Esophagus (tissue), 2 donors: ENCODE measurements at regions not wholly inside any gene's neighbourhood (a gene's known extent, or its start where the extent isn't known, plus 50 kb on each side); places are given as distances from the start of the nearest gene placed in this dataset.
"Not testable (repeated sequence)": the region's sequence is repeated elsewhere in the genome, so short reads cannot be mapped to it uniquely, and the experiment has no call there.

Source experiments
- H3K27ac ChIP-seq, 2 donors: one replicate each; pipeline ENCODE4 v1.5.1; 2013; ENCODE audit warnings: low read depth in 2 of 2, mild to moderate bottlenecking in 2 of 2, inconsistent platforms in 1 of 2, low read length in 1 of 2, moderate library complexity in 1 of 2
- H3K27me3 ChIP-seq, 2 donors: one replicate each; pipeline ENCODE4 v1.6.1; 2013; ENCODE audit warnings: low read length in 2 of 2, control low read depth in 1 of 2, mild to moderate bottlenecking in 1 of 2; ENCODE audit not compliant: insufficient read depth in 2 of 2, control insufficient read depth in 1 of 2
- H3K36me3 ChIP-seq, 2 donors: one replicate each; pipeline ENCODE4 v1.6.1; 2013; ENCODE audit warnings: low read length in 1 of 2; ENCODE audit not compliant: control insufficient read depth in 2 of 2, insufficient read depth in 2 of 2
- H3K4me1 ChIP-seq, 2 donors: one replicate each; pipeline ENCODE4 v1.6.1; 2013; ENCODE audit warnings: low read length in 1 of 2; ENCODE audit not compliant: control insufficient read depth in 2 of 2, insufficient read depth in 2 of 2
- H3K4me3 ChIP-seq, 2 donors: one replicate each; pipeline ENCODE4 v1.5.1; 2013; ENCODE audit warnings: low read length in 2 of 2, mild to moderate bottlenecking in 2 of 2, low read depth in 1 of 2, moderate library complexity in 1 of 2
- H3K9me3 ChIP-seq, 2 donors: one replicate each; pipeline ENCODE4 v1.6.1; 2013; ENCODE audit warnings: mild to moderate bottlenecking in 2 of 2, low read depth in 1 of 2, low read length in 1 of 2, moderate library complexity in 1 of 2; ENCODE audit not compliant: control insufficient read depth in 2 of 2, insufficient read depth in 1 of 2
- WGBS, 2 donors: extraction: QIAGEN DNeasy Blood & Tissue Kit; methylation state at CpG; one replicate each; pipeline ENCODE4 v1.1.7; 2013; 5-methylcytosine and 5-hydroxymethylcytosine counted together
- donor health status: healthy with polysubstance abuse.
- donor health status: Bipolar disorder and iron deficiency.

- Histone ChIP-seq H3K4me1 (no peaks in the 10 kb centered on the region), H3K27ac (no peak overlapping the region), H3K9me3 (no peaks in the 10 kb centered on the region), H3K27me3 (no peaks in the 10 kb centered on the region), H3K4me3 (no peak overlapping the region), H3K36me3 (no peaks in the 10 kb centered on the region)
- 60 to 61% methylated on average over 14 of the region's 14 CpGs for WGBS, 2 donors
Measured at GRCh38 chr16:59527206-59527997, 793.3 kb upstream of the GOT2 start.

DNA sequence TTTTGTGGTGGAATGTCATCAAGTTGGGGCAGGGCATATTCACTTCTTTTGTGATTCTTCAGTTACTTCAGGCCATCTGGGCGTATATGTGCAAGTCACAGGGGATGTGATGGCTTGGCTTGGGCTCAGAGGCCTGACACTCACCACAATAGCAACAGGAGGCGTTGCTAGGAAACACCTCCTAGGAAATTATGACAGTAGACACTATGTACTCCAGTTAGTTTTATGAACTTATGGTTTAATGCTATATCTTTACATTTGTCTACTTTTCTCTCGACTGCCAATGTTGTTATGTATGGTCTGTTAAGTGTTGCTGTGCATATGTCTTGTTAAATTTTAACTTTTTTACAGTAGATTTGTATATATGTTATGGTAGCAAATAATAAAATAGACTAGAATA is 788.7 kb upstream of the GOT2 start:
- WGBS, 2 donors = 59 to 65% methylated on average over 3 of the region's 3 CpGs
- no peaks in the 10 kb centered on the region for H3K4me1 ChIP-seq
- no peaks in the 10 kb centered on the region for H3K9me3 ChIP-seq
- no peak overlapping the region for H3K4me3 ChIP-seq
- H3K27ac ChIP-seq = no peak overlapping the region
- no peaks in the 10 kb centered on the region for H3K36me3 ChIP-seq
- H3K27me3 ChIP-seq = no peaks in the 10 kb centered on the region

DNA sequence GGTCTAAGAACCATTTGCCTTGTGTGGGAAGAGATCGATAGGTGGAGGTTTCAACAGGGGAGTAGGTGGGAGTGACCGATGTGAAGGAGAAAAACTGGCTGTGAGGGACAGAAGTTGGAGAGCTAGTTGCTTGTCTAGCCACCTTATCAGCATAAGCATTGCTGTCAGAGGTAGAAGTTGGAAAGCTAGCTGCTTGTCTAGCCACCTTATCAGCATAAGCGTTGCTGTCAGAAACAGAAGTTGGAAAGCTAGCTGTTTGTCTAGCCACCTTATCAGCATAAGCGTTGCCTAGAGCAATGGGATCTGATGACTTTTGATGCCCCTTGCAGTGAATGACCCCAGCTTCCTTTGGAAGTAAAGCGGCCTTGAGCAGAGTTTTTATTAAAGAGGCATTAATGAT is 784.6 kb upstream of the GOT2 start:
- not testable (repeated sequence) for H3K4me3 ChIP-seq, H3K27ac ChIP-seq, H3K27me3 ChIP-seq, H3K9me3 ChIP-seq, H3K4me1 ChIP-seq, H3K36me3 ChIP-seq
- 60 to 68% methylated on average over 5 of the region's 5 CpGs for WGBS, 2 donors

DNA sequence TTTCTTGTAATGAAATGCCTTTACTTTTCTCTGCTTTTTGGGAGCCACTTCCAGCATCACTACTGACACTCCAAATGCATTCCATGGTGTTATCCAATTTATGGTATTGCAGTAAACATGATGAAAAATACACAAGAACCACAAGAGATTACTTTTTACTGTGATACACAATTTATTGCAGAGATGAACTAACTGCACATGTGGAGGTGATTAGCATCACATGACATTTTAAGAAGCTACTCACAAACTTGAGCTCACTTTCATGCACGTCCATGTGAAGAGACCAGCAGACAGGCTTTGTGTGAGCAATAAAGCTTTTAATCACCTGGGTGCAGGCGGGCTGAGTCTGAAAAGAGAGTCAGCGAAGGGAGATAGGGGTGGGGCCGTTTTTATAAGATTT is 780.5 kb upstream of the GOT2 start:
- Histone ChIP-seq H3K36me3 (no peaks in the 10 kb centered on the region), H3K4me3 (no peak overlapping the region), H3K9me3 (no peaks in the 10 kb centered on the region), H3K27me3 (no peaks in the 10 kb centered on the region), H3K4me1 (peaks cover 0 to 3% of the 10 kb centered on the region in 2 donors), H3K27ac (no peak overlapping the region)
- whole genome bisulfite sequencing, 2 donors = 71 to 80% methylated on average over 4 of the region's 4 CpGs

- no peaks in the 10 kb centered on the region for H3K9me3 ChIP-seq
- no peak overlapping the region for H3K27ac ChIP-seq
- WGBS, 2 donors = 39 to 50% methylated on average over 3 of the region's 3 CpGs
- H3K4me1 ChIP-seq = peaks cover 0 to 3% of the 10 kb centered on the region in 2 donors
- no peak overlapping the region for H3K4me3 ChIP-seq
- no peaks in the 10 kb centered on the region for H3K27me3 ChIP-seq
- H3K36me3 ChIP-seq = no peaks in the 10 kb centered on the region
Measured at GRCh38 chr16:59510008-59510424, 775.9 kb upstream of the GOT2 start.

DNA sequence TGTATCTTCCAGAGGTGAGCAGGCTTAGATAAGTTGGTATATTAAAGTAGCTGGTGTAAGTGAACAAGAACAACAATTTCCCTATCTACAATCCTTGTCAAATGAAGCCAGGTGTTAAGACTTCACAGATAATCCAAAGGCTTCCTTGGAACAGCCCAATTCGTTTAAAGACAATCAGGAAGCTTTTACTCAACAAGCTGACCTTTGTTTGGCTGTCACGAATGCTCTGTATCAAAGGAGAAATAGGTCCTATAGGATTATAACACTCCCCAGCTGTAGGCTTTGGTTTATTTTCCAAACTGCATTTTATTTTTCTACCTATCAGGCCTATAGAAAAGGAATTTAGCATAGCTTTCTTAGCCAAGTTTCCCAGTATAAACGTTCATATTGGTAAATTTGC is 766.5 kb upstream of the GOT2 start:
- H3K27ac ChIP-seq = no peak overlapping the region
- H3K4me1 ChIP-seq = no peaks in the 10 kb centered on the region
- no peaks in the 10 kb centered on the region for H3K9me3 ChIP-seq
- 38 to 39% methylated on average over 3 of the region's 3 CpGs for WGBS, 2 donors
- no peaks in the 10 kb centered on the region for H3K27me3 ChIP-seq
- no peaks in the 10 kb centered on the region for H3K36me3 ChIP-seq
- no peak overlapping the region for H3K4me3 ChIP-seq

DNA sequence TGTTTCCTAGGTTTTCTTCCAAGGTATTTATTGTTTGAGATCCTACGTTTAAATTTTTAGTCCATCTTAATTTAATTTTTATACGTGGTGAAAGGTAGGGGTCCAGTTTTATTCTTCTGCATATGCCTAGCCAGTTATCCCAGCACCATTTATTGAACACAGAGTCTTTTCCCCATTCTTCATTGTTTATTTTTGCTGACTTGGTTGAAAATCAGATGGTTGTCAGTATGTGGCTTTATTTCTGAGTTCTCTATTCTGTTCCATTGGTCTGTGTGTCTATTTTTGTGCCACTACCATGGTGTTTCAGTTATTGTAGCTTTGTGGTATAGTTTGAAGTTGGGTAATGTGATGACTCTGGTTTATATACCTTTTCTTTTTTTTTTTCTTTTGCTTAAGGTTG is 753.0 kb upstream of the GOT2 start:
- Histone ChIP-seq H3K4me1 (no peaks in the 10 kb centered on the region), H3K36me3 (no peaks in the 10 kb centered on the region), H3K9me3 (no peaks in the 10 kb centered on the region), H3K27me3 (no peaks in the 10 kb centered on the region), H3K27ac (no peak overlapping the region), H3K4me3 (no peak overlapping the region)
- 81 to 88% methylated on average over 2 of the region's 2 CpGs for WGBS, 2 donors

DNA sequence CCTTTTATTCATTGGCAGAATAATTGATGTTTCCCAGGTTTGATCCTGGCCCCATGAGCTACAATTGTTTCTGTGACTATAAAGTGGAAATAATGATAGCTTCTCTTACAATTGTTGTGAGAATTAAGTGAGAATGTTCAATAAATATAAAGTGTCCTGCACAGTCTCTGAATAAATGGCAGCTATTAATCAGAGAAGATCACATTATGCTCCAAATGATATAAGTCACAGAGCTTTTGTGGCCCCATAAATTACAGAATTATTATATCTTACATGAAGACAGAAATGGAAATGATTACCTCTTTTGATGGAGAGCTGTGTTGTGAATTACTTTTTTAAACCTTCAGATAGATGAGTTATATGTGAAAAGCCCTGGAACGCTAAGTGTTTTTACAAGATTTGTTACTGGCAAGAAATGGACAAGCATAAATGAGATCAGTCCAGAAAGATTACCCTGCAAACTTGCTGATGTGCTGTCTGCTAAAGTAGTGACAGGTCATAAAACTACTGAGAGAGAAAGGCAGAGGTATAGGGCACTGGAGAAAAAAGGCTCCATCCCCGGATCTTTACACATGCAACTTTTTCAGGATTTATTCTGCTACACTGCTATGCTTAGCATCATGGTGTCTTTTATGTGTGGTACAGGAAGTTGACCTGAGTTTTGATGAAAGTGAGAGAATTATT is 750.9 kb upstream of the GOT2 start:
- Histone ChIP-seq H3K9me3 (no peaks in the 10 kb centered on the region), H3K27ac (no peak overlapping the region), H3K36me3 (no peaks in the 10 kb centered on the region), H3K4me3 (no peak overlapping the region), H3K4me1 (no peaks in the 10 kb centered on the region), H3K27me3 (no peaks in the 10 kb centered on the region)
- 71 to 82% methylated on average over 2 of the region's 2 CpGs for whole genome bisulfite sequencing, 2 donors

DNA sequence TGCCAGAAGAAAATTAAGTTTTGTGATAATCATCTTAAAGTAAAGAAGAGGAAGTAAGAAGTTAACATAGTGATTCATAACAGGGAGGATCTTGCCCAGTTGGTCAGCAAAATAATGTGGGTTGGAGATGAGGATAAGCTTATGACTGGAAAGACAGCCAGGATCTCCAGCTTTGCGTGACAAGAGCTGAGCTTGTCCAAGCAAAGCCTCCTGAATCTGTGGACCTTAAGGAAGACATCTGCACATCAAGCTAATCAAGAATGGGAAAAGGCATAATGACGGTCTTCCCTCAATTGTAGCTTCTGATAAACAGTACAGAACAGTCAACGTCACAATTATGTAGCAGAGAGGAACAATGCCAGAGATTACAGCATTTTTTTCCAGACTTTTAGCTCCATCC is 744.7 kb upstream of the GOT2 start:
- 62 to 67% methylated on average over 3 of the region's 3 CpGs for WGBS, 2 donors
- H3K4me1 ChIP-seq = no peaks in the 10 kb centered on the region

GRCh38 chr16:59470556-59470955 is 736.4 kb upstream of the GOT2 start:
- Histone ChIP-seq H3K4me1 (no peaks in the 10 kb centered on the region), H3K27me3 (no peaks in the 10 kb centered on the region), H3K36me3 (no peaks in the 10 kb centered on the region), H3K27ac (no peak overlapping the region), H3K4me3 (no peak overlapping the region), H3K9me3 (no peaks in the 10 kb centered on the region)
- WGBS, 2 donors = 69 to 71% methylated on average over 2 of the region's 2 CpGs

More for the DNA sequence above, 744.7 kb upstream of the GOT2 start:
- no peak overlapping the region for H3K27ac ChIP-seq
- no peaks in the 10 kb centered on the region for H3K27me3 ChIP-seq
- H3K9me3 ChIP-seq = no peaks in the 10 kb centered on the region
- H3K36me3 ChIP-seq = no peaks in the 10 kb centered on the region
- no peak overlapping the region for H3K4me3 ChIP-seq
